ENCODE measurements at regions not wholly inside any gene's neighbourhood (a gene's known extent, or its start where the extent isn't known, plus 50 kb on each side); places are given as distances from the start of the nearest gene placed in this dataset.

GRCh38 chr3:124553178-124553577 lies 177.1 kb upstream of the UMPS start:
- TF ChIP-seq POLR2A (IDR thresholded peaks at IDR 0.05): no peak
- no peak for TF ChIP-seq CTCF (IDR thresholded peaks at IDR 0.05)

Data from thyroid gland (tissue), 4 donors.